ENCODE measurements at regions not wholly inside any gene's neighbourhood (a gene's known extent, or its start where the extent isn't known, plus 50 kb on each side); places are given as distances from the start of the nearest gene placed in this dataset.
"Not testable (repeated sequence)": the region's sequence is repeated elsewhere in the genome, so short reads cannot be mapped to it uniquely, and the experiment has no call there.

GRCh38 chr3:99295836-99296235, 342.6 kb upstream of the COL8A1 start:
- DNase-seq: no peak

DNA sequence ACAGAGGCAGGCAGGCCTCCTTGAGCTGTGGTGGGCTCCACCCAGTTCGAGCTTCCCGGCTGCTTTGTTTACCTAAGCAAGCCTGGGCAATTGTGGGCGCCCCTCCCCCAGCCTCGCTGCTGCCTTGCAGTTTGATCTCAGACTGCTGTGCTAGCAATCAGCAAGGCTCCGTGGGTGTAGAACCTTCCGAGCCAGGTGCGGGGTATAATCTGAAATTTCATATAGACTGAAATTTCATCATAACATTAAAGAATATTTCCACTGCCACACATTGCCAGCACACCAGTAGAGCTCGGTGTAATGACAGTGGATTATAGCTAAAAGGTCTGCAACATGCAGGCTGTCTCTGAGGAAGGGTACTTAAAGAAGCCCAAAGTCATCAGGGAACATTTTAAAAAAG, 344.3 kb upstream of the COL8A1 start:
- not testable (repeated sequence) for DNase-seq

- DNase-seq: no peak
Observed at GRCh38 chr3:99287876-99288275, 350.5 kb upstream of the COL8A1 start.

GRCh38 chr3:99286266-99286845, 352.0 kb upstream of the COL8A1 start:
- no peak for DNase-seq

DNA sequence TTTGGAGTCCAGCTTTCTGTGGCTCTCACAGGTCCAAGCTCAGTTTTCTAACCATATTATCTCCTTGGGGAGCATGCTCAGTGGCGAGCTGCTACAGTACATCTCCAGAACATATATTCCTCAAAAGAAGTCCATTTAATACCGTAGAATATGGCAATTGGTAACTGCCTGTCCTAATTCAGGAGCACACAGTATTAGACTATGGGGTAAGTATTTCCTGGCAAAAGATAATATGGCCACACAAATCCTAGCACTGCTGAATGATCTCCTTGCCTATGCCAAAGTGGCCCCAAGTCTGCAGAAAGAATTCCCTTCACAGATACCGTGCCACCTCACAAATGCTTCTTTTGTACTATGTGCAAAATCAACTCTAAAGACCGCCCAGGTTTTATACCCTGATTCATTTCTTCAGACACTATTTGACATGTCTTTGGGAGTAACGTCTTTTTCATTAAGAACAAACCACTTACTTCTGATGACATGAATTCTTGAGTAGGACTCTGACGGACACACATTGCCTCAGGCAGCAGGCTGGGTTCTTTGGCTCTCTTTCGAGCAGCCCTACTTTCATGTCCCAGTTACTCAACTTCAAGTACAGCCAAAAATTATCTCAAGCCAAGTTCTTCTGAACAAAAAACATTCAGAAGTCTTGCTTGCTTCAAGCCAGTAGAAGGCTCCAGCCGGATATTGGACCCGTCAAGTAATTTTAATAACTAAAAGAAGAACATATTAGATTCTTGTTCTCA, 368.3 kb upstream of the DCBLD2 start:
- DNase-seq: no peak

GRCh38 chr3:99256788-99257187, 355.3 kb upstream of the DCBLD2 start:
- no peak for DNase-seq

GRCh38 chr3:99253963-99254355, 352.5 kb upstream of the DCBLD2 start:
- DNase-seq: no peak

GRCh38 chr3:99250821-99251355, 349.4 kb upstream of the DCBLD2 start:
- no peak for DNase-seq

DNA sequence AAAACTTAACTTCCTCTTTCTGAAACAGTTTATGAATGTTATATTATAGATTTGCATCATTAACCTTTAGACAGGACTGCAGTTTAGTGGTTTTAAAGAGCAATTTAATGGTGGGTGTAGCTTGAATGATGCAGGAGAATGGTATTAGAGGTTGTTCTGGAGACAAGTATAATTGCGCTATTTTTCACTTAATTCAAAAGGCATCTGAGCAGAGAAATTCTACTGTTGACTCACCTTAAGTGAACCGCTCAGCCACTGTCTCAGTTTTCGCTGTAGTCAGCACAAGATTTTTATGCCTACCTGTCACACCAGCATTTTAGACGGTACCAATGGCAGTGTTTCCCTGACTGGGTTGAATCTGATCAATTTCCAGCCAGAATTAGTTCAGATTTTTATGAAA, 348.8 kb upstream of the DCBLD2 start:
- peak; percentile 51 for DNase-seq

- DNase-seq: no peak
Observed at GRCh38 chr3:99249627-99250026, 348.1 kb upstream of the DCBLD2 start.

DNA sequence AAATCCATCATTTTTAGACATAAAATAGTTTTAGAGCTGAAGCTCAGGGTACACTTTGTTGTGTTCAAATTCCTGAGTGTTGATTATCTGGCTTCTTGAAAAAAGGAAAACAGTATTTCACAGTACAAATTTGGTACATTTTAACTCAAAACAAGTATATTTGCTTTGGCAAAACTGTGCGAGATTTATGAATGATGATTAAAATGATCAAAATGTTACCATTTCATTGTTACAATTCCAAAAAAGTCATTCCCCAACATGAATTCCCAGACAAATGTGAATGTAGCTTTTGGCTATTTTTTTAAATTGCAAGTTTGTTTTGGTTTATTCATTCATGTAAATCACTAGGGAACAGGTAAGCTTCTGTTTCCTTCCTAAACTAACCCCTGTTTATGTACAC, 347.4 kb upstream of the DCBLD2 start:
- DNase-seq: no peak

- no peak for DNase-seq
Observed at GRCh38 chr3:99248130-99248529, 346.6 kb upstream of the DCBLD2 start.

DNA sequence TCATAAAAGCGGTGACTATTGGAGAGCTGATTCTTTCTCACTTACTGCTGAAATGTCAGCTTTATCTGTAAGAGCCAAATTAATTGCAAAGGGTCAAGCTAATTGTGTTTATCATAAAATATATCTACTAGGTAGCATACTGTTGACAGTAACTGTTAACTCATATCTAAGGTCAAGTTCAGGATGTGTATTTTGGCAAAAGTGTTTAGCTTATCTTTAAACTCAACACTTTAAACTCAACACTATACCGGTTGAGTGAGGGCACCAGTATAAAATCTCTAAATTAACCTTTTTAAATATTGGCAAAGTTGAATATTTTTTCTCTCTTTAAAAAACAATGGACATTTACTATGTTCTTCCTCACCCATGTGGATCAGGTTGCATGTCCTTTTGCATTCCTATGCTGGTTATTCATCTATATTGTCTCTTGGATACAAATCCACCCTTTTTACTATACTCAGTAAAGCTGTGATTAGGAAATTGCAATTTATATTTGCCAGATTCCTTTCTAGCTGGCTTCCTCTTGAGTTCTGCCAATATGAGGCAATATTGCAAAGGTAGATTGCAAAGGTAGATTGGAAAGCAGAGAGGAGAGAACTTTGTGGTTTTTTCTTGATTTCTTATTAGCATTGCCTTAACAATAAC, 344.6 kb upstream of the DCBLD2 start:
- DNase-seq: no peak

- DNase-seq: no peak
Observed at GRCh38 chr3:99242271-99242670, 340.8 kb upstream of the DCBLD2 start.

DNA sequence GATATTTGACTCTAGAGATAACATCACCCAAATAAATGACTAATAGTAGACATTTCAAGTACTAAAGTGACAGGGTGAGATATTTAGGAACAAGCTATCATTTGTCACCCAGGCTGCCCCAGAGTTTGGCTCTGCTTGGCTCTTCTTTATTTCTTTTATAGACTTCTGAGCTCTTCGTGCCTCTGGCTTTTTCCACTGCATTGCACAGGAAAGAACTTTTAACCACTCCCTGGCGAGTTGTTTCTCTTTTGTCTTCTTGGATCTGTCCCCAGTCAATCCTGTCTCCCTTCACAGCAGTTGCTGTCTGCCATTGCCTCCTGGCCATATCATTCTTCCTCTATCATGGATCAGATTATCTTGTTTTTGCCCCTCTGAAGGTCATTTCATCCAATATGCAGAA, 339.2 kb upstream of the DCBLD2 start:
- no peak for DNase-seq

DNA sequence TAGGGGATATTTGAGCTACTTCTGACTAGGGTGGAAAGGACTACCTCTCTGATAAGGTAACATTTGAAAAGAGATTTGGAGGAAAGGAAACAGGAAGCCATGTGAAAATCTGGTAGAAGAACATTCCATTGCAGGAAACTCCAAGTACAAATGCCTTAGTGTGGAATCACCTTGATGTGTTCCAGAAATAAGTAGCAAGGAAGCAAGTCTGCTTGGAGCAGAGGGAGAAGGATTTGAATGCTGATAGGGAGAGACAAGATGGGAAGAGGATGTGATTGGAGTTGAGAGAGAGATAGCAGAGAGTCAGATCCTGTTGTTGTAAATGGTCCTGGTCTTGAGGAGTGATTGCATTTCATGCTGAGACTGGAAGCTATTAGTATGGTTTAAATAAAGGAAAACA, 335.1 kb upstream of the DCBLD2 start:
- no peak for DNase-seq

- DNase-seq: no peak
Observed at GRCh38 chr3:99232696-99233095, 331.2 kb upstream of the DCBLD2 start.

DNA sequence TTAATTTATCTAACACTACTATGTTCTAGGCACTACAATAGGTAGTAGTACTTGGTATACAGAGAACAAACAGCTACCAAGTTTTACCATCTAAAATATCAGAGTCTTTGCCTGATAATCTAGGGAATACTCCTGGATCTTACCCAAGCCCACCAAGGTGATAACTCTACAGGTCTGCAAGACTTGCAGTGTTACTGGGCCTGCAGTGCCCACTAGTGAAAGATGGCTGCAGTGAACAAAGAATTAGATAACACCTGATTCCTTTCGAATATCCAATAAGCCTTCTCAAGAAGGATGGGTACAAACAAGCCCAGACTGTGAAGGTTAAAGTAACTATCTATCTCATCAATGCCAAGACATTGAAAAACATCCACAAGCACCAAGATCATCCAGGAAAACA, 317.0 kb upstream of the DCBLD2 start:
- DNase-seq: no peak

GRCh38 chr3:99212969-99213368, 311.5 kb upstream of the DCBLD2 start:
- no peak for DNase-seq

DNA sequence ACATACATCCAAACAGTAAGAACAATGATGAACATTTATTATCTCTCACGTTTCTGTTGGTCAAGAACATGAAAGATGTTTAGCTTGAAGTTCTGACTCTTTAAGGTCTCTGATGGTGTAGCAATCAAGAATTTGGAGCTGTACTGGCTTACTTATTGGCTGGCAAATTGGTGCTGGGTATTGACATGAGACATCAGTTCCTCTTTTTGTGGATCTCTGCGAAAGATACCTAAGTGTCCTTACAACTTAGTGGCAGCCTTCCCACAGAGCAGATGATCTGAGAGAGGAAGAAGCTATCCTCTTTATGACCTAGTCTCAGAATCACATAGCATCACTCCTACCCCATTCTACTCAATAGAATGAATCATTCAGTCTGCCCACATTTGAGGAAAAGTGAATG, 309.8 kb upstream of the DCBLD2 start:
- no peak for DNase-seq

- no peak for DNase-seq
Observed at GRCh38 chr3:99199021-99199420, 297.5 kb upstream of the DCBLD2 start.

DNA sequence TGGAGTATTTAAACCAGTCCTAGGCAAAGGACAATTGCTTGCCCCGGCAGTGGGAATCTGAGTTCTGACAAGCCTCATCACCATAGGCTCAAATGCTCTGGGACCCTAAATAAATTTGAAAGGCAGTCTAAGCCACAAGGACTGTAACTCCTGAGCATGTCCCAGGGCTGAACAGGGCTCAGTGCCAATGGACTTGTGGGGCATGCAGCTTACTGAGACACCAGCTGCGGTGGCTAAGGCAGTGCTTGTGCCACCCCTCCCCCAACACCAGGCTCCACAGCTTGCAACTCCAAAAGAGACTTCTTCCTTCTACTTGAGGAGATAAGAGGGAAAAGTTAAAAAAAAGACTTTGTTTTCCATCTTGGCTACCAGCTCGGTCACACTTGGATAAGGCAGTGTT, 289.7 kb upstream of the DCBLD2 start:
- no peak for DNase-seq

GRCh38 chr3:99188936-99189335, 287.4 kb upstream of the DCBLD2 start:
- DNase-seq: no peak

DNA sequence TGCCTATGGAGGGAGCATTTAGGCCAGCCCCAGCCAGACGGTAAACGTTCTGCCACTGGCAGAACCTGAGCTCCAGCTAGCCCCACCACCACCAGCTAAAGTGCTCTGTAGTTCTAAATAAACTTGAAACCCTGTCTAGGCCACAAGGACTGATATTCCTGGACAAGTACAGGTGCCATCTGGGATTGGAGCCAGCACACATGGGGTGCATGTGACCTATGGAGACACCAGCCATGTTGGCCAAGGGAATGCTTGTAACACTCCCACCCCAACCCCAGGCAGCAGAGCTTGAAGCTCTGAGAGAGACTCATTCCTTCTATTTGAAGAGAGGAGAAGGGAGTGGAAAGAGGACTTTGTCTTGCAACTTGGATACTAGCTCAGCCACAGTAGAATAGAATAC, 284.5 kb upstream of the DCBLD2 start:
- no peak for DNase-seq
